ENCODE measurements at regions not wholly inside any gene's neighbourhood (a gene's known extent, or its start where the extent isn't known, plus 50 kb on each side); places are given as distances from the start of the nearest gene placed in this dataset.
"Not testable (repeated sequence)": the region's sequence is repeated elsewhere in the genome, so short reads cannot be mapped to it uniquely, and the experiment has no call there.

DNA sequence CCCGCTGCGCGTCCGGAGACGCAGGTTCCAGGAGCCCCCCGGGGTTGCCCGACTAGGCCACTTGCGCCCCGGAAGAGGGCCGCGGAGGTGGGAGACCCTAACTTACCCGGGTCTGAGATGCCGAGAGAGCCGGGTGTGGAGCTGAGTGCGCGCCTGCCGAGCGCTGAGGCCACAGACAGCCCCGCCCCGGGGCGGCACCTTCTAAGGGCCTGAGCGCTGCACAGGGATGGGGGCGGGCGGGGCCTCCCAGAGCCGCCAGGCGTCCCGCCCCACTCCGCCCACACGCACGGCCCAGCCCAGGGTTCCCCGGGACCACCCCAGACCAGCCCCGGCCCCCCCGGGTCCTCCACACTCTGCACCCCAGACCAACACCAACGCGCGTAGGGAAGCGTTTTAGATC lies 2692.0 kb upstream of the TPTE start:
- DNase-seq (ENCODE audit: low spot score): not testable (repeated sequence)

DNA sequence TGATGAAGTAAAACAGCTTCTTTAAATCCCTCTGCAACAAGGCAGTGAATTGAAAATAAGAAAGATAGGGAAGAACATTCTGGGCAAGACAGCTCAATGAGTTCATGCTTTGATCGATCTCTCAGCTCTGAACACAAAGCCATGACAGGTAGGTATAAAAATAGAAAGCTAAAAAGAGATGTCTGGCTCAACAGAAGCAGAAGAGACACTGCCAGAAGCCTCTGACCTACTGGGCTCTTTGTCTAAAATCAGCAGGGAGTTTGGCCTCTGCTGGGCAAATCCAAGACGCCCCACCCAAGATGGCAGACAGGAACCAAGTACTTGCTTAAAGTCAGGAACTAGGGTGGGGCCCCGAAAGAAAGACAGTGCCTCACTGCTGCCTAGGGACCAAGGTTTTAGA lies 2684.1 kb upstream of the TPTE start:
- not testable (repeated sequence) for DNase-seq (ENCODE audit: low spot score)

DNA sequence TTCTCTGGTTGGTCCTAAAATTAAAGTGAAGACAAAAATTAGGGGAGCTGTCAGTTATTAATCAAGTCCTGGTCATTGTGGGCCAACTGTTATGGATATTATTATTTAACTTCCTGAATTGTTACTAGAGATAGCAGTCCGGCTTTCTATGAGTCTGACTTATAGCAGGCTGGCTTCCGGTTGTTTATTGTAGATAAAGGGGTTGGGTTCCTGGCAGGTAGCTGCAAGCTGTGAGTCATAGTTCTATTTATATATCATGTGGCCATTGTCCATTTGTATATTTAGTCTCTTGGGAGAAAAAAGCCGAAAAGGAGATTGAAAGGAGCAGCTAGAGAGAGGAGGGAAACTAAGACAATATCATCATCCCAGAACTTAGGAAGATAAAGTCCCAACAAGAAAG lies 2668.0 kb upstream of the TPTE start:
- DNase-seq (ENCODE audit: low spot score): not testable (repeated sequence)

DNA sequence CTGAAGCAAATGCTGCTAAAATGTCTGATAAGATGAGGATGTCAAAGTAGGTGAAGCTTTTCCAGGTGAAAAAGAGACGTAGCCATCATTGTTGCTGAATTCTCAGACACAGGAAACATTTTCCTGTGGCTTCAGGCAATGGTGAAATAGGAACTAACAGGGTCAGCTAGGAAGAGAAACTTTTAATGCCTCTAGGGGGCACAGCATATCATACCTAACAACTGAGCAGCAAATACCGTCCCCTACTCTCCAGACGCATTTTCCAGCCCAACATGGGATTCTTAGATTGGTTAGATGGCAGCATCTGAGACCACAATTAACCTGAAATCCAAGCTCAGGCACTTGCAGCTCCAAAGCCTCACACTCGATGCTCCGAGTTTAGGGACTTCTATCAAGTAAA lies 2667.5 kb upstream of the TPTE start:
- DNase-seq (ENCODE audit: low spot score): not testable (repeated sequence)
